Stimulated activated CD8-positive, alpha-beta memory T cell treated with anti-CD3 and anti-CD28 coated beads, Interleukin-12 subunit alpha, Interleukin-12 subunit beta, amount 100 ng/mL, for 1 hour (primary cell): ENCODE measurements at regions not wholly inside any gene's neighbourhood (a gene's known extent, or its start where the extent isn't known, plus 50 kb on each side); places are given as distances from the start of the nearest gene placed in this dataset.

Source experiments
- DNase-seq: peaks from one replicate; pipeline ENCODE4 v3.0.0-alpha.2; 2020; ENCODE audit warnings: low read depth

GRCh38 chr1:222038971-222039370 is 297.1 kb upstream of the DUSP10 start:
- DNase-seq = no peak

DNA sequence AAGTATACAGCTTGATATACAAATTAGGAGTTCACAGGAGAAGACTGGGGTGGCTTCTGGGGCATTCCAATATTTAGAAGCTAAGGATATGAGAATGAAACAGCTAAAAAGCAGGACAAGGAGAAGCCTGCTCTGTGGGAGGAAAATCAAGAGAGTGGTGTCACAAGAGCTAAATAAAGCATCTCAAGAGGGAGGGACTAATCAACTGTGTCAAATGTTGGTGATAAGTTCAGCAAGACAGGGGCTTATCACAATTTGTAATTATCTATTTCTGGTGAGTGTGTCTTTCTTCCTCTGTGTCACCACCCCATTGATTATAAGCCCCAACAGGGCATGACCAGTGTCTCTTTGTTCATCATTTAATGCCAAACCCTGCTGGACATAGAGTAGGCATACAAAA is 295.8 kb upstream of the DUSP10 start:
- DNase-seq = no peak

GRCh38 chr1:222034790-222035189 is 292.9 kb upstream of the DUSP10 start:
- DNase-seq = no peak

- DNase-seq = no peak
Observed at GRCh38 chr1:222033450-222033849, 291.6 kb upstream of the DUSP10 start.

DNA sequence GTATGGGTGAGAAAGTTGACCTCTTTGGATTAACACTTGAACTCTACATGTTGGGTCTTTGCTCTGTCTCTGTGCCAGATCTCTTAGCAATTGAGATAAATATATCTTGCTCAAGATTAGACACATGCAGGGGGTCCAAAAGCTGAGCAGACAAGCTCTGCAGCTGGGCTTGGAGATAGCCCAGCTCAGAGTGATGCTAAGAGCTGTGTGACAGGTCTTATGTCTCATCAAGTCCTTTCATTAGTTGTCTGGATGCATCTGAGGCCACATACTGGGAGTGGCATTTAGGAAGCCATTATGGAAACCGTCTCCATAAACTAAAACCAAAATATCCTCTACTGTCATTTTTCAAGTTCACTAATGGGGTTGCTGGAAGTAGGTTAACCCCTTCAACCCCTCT is 289.4 kb upstream of the DUSP10 start:
- DNase-seq = no peak

GRCh38 chr1:222028676-222029075 is 286.8 kb upstream of the DUSP10 start:
- DNase-seq = no peak

DNA sequence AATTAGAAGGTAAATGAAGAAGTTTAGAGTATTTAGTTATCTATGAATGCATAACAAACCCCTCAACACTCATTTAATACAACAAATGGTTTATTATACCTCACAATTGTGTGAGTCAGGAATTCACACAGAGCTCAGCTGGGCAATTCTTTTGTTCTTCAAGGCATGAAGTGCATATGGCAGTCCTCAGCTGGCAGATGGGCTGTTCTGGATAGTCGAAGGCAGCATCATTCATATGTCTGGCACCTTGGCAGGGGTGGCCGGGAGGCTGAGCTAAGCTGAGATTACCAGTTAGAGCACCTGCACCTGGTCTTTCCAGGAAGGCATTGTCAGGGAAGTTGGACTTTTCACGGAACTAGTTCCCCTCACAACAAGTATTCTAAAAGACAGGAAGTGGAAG is 286.2 kb upstream of the DUSP10 start:
- DNase-seq = no peak

DNA sequence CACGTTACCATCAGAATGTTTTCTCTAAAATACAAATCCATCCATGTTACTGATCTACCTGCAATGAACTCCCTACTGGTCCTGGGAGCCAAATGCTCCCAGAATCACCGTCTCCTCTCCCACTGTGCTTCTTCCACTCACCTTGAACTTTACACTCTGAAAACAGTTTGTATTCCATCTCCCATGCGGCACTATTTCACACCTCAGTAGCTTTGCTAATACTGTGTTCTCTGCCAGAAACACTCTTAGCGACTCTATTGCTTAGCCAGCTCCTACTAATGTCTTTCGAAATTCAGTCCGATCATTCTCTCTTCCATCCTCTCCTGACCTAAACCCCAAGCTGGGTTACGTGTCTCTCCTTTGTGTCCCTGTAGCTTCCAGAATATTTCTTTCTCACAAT is 284.4 kb upstream of the DUSP10 start:
- DNase-seq = no peak

DNA sequence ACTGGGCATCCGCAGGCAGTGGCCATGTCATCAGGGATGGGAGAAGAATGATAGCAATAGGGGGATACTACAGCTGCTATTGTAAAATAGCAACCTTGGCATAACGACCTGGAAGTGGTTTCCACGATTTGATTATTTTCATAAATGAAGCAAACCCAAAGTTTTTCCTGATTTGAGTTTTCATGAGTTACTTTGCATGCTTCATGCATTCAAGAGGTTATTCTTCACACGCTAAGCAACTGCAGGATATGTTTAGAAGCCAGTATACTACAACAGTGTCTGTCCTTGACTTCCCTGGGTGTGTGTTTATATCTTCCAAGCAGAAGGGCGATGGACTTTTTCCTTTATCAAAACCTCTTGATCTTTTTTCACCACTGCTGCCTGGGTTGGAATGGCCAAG is 281.1 kb upstream of the DUSP10 start:
- DNase-seq = no peak

- DNase-seq = no peak
Observed at GRCh38 chr1:222021129-222021528, 279.2 kb upstream of the DUSP10 start.

GRCh38 chr1:222020553-222020952 is 278.7 kb upstream of the DUSP10 start:
- DNase-seq = no peak

- no peak for DNase-seq
Observed at GRCh38 chr1:222019029-222019428, 277.1 kb upstream of the DUSP10 start.

GRCh38 chr1:222018041-222018440 is 276.2 kb upstream of the DUSP10 start:
- no peak for DNase-seq

GRCh38 chr1:222015686-222016085 is 273.8 kb upstream of the DUSP10 start:
- no peak for DNase-seq

DNA sequence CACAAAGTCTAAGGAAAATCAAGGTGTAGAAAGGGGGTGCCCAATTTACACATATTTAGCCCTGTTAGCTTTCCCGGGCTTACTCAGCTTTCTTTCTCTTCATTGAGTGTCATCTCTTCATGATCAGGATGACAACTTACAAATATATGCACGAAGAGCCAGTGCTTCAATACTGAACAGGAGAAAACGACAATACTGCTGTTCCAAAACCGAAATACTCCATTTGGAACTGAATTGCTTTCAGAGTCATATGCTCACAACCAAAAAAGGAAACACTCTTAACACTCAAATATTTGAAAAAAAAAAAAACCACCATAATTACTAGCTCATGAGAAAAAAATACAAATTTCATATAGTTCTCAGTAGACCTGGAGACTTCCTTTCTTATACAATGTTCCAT is 272.1 kb upstream of the DUSP10 start:
- DNase-seq = no peak

DNA sequence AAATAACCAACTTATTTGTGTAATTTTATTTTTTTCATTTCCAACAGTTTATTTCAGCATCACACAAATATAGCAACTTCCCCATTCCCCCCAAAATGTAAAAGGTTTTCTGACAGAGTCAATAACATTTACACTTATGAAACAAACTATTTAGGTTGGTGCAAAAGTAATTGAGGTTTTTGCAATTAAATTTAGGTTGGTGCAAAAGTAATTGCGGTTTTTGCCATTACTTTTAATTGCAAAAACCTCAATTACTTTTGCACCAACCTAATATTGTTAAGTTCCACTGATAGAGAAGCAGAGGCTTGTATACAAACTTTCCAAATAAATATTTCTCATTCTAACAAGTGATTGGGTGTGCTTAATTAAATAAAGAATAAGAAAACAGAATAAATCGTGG is 270.9 kb upstream of the DUSP10 start:
- no peak for DNase-seq

GRCh38 chr1:222010306-222010705 is 268.4 kb upstream of the DUSP10 start:
- DNase-seq = no peak

GRCh38 chr1:222009105-222009730 is 267.3 kb upstream of the DUSP10 start:
- no peak for DNase-seq

DNA sequence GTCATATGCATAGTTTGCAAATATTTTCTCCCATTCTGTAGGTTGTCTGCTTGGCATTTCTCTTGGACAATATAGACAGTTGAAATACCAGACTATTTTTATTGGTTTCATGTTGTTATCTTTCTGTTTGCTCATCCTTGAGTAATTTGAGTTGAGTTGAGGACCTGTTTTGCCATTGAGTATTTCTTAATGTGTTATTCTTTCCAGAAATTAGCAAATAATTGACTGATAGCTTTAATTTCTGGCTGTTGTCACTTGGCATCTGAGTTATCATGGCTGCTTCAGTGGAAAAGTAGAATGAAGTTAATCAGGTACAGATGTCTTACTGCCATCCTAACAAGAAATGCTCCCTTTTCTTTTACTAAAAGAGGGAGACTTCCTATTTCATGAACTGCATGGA is 264.8 kb upstream of the DUSP10 start:
- DNase-seq = no peak

DNA sequence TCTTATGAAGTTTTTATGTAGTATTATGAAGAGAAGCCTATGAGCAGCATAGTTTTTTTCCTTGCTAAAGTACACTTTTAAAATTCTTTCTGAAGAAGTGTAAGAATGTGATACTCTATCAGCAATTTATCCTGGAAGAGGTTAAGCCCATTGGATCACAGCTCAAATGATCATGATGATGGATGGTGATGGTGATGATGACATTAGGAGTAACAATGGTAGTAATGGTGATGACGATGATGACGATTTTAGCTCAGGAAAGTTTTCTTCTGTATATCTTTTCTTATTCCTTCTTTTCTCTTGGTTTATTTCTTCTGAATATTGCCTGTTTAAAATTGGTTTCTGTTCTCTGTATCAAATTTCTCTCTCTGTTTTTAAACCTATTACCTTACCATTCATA is 262.9 kb upstream of the DUSP10 start:
- no peak for DNase-seq

GRCh38 chr1:222004034-222004433 is 262.1 kb upstream of the DUSP10 start:
- DNase-seq = no peak

DNA sequence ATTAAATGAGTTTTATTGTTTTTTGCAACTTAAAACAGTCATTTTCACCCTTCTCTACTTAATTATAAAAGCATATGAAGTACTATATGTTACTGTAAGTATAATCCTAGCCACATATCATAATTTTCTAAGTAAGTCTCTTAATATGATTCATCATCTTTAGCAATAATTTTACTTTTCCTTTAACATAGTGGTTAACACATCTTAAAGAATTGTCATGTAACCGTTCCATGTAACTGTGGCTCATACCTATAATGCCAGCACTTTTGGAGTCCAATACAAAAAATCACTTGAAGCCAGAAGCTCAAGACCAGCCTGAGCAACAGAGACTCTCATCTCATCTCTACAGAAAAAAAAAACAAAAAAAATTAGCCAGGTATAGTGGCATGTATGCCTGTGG is 260.6 kb upstream of the DUSP10 start:
- DNase-seq = no peak

- no peak for DNase-seq
Observed at GRCh38 chr1:222000131-222000530, 258.2 kb upstream of the DUSP10 start.

DNA sequence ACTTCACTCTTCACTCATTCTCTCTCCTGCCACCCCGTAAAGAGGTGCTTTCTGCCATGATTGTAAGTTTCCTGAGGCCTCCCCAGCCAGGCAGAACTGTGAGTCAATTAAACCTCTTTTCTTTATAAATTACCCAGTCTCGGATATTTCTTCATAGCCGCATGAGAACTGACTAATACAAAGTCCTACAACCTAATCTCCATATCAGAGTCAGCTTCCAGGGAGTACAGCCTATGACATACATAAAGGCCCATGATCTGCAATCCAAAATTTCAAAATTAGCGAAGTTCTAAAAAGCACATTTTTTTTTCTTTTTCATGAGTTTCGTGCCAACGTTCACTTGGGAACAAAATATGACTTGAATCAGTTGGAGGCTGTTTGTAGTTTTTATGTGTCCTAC is 256.9 kb upstream of the DUSP10 start:
- DNase-seq = no peak

DNA sequence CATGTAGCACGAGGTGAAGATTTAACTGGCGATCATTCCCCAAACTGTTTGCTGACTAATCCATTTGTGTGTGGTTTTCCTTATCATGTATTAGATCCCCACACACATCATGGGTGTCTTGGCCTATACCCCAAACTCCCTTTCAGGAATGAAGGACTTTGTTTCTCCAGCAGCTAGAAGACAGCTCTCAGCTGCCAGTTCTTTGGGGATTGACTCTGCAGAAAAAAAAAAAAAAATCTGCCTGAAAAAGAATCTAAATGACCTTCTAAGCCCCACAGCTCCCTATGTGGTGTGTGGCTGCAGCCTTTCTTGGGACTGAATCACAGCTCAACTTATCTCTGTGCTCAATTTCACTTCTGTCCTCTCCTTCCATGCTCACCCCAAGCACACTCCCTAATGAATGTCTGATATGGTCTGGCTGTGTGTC is 256.3 kb upstream of the DUSP10 start:
- DNase-seq = no peak
